DOHH2 (cell line): ENCODE measurements at regions not wholly inside any gene's neighbourhood (a gene's known extent, or its start where the extent isn't known, plus 50 kb on each side); places are given as distances from the start of the nearest gene placed in this dataset.

ENCODE experiments used
- H3F3A ChIP-seq: fragments of 200-600 bp; sonication (generic), shearing (Covaris generic); 2 replicates; pipeline ENCODE4 v1.6.0; 2016; ENCODE audit warnings: antibody characterized with exemption, mild to moderate bottlenecking; ENCODE audit not compliant: control insufficient read depth, insufficient read depth
- H3K27ac ChIP-seq: fragments of 200-600 bp; sonication (generic); 2 replicates; pipeline ENCODE4 v1.5.1; 2014; ENCODE audit warnings: low read depth, mild to moderate bottlenecking, low read length, moderate library complexity
- H3K27me3 ChIP-seq: fragments of 200-600 bp; sonication (generic); 2 replicates; pipeline ENCODE4 v1.6.1; 2014; ENCODE audit warnings: mild to moderate bottlenecking, low read length, mixed read lengths; ENCODE audit not compliant: control insufficient read depth
- H3K36me3 ChIP-seq: fragments of 200-600 bp; sonication (generic); 2 replicates; pipeline ENCODE4 v1.6.1; 2014; ENCODE audit warnings: mild to moderate bottlenecking, low read length, moderate library complexity, mixed read lengths; ENCODE audit not compliant: control insufficient read depth
- H3K4me1 ChIP-seq: fragments of 200-600 bp; sonication (generic); 2 replicates; pipeline ENCODE4 v1.6.1; 2014; ENCODE audit warnings: mild to moderate bottlenecking, low read length, mixed read lengths; ENCODE audit not compliant: control insufficient read depth
- H3K4me2 ChIP-seq: fragments of 200-600 bp; sonication (generic); 2 replicates; pipeline ENCODE4 v1.6.0; 2014; ENCODE audit warnings: mild to moderate bottlenecking, low read length, moderate library complexity
- H3K4me3 ChIP-seq: fragments of 200-600 bp; sonication (generic); 2 replicates; pipeline ENCODE4 v1.5.1; 2014; ENCODE audit warnings: mild to moderate bottlenecking, low read length, mixed read lengths
- H3K79me2 ChIP-seq: fragments of 200-600 bp; sonication (generic); 2 replicates; pipeline ENCODE4 v1.6.1; 2014; ENCODE audit warnings: mild to moderate bottlenecking, low read length, mixed read lengths; ENCODE audit not compliant: control insufficient read depth
- H3K9me2 ChIP-seq: fragments of 200-600 bp; sonication (generic); replicated peaks from 2 replicates; pipeline ENCODE4 v1.6.1; 2014; ENCODE audit warnings: mild to moderate bottlenecking, low read length, mixed read lengths; ENCODE audit not compliant: control insufficient read depth
- H3K9me3 ChIP-seq: fragments of 200-600 bp; sonication (generic); 2 replicates; pipeline ENCODE4 v1.6.1; 2014; ENCODE audit warnings: antibody characterized with exemption, low read length, mixed read lengths; ENCODE audit not compliant: control insufficient read depth, insufficient read depth
- H4K20me1 ChIP-seq: fragments of 200-600 bp; sonication (generic); 2 replicates; pipeline ENCODE4 v1.6.0; 2014; ENCODE audit warnings: low read depth, mild to moderate bottlenecking, antibody characterized with exemption, low read length, moderate library complexity; ENCODE audit not compliant: control insufficient read depth, insufficient read depth
- EZH2phosphoT487 ChIP-seq: fragments of 200-600 bp; sonication (generic); IDR thresholded peaks from 2 replicates; pipeline ENCODE4 v1.6.1; 2017; ENCODE audit warnings: borderline replicate concordance, mild to moderate bottlenecking, antibody characterized with exemption, low read length, moderate library complexity, mixed read lengths
- TF ChIP-seq, protein P1 (sequence below): fragments of 200-600 bp; sonication (generic); IDR thresholded peaks from one replicate; pipeline ENCODE4 v1.5.1; 2014; ENCODE audit warnings: antibody characterized with exemption, mild to moderate bottlenecking, low read depth, low read length; ENCODE audit not compliant: poor library complexity, severe bottlenecking

DNA sequence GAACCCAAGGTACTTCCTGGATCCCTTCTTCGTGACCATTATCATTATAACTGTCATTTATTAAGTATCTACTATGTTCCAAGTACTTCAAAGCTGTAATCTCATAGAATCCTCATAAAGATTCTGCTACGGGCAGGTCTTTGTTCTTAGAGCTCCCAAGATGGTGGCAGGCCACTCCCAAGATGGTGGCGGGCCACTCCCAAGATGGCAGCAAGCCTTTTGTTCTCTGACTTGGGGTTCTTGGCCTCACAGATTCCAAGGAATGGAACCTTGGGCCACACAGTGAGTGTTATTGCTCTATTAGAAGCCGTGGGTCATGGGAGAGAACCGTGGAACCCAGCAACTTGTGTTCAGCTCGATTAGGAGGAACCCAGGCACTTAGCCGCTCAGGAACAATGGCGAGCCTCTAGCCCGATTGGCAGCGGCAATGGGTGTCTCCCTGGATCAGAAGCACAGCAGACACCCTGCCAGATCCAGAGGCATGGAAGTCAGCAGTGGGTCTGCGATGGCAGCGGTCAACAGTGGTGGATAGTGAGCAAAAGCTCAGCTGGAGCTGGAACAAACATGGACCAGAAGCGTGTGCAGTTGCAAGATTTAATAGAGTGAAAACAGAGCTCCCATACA, 193.7 kb upstream of the BTG1 start:
- H3K27ac ChIP-seq = no peak overlapping the region
- no peak overlapping the region for H3K4me3 ChIP-seq
- H3K4me2 ChIP-seq = no peak overlapping the region
- no peaks in the 10 kb centered on the region for H3K79me2 ChIP-seq
- H3K4me1 ChIP-seq = 0 out of 2 replicates have a peak, but pooled peaks cover 4% of the 10 kb centered on the region
- H4K20me1 ChIP-seq = no peaks in the 10 kb centered on the region
- H3K27me3 ChIP-seq = no peaks in the 10 kb centered on the region
- no peaks in the 10 kb centered on the region for H3K9me2 ChIP-seq
- TF ChIP-seq EZH2phosphoT487 = no peak
- TF ChIP-seq, protein P1, sequence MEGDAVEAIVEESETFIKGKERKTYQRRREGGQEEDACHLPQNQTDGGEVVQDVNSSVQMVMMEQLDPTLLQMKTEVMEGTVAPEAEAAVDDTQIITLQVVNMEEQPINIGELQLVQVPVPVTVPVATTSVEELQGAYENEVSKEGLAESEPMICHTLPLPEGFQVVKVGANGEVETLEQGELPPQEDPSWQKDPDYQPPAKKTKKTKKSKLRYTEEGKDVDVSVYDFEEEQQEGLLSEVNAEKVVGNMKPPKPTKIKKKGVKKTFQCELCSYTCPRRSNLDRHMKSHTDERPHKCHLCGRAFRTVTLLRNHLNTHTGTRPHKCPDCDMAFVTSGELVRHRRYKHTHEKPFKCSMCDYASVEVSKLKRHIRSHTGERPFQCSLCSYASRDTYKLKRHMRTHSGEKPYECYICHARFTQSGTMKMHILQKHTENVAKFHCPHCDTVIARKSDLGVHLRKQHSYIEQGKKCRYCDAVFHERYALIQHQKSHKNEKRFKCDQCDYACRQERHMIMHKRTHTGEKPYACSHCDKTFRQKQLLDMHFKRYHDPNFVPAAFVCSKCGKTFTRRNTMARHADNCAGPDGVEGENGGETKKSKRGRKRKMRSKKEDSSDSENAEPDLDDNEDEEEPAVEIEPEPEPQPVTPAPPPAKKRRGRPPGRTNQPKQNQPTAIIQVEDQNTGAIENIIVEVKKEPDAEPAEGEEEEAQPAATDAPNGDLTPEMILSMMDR = no peak
- H3F3A ChIP-seq = no peaks in the 10 kb centered on the region
- no peaks in the 10 kb centered on the region for H3K9me3 ChIP-seq
- no peaks in the 10 kb centered on the region for H3K36me3 ChIP-seq

DNA sequence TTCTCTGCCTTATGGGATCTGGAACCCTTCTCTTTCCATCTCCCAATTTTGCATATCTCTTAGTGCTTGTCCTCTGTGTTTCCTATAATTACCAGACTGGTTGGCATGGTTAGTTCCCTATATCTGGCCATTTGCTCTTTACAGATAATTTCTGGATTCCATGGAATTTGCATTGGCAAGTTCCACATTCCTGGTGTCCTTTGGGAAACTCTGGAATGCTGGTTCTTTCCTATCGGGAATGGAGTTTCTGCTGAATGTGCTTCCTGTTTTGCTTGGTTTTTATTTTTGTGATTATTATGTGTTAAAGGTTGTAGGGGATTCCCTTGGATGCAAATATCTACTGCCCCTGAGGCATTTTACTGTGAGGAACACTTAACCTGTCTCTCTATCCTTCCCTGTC, 193.0 kb upstream of the BTG1 start:
- Histone ChIP-seq H3K4me2 (no peak overlapping the region), H3K27ac (no peak overlapping the region), H3K4me3 (no peak overlapping the region), H3K79me2 (no peaks in the 10 kb centered on the region), H3K9me2 (no peaks in the 10 kb centered on the region), H3K4me1 (peaks cover 7% of the 10 kb centered on the region), H4K20me1 (no peaks in the 10 kb centered on the region), H3F3A (no peaks in the 10 kb centered on the region), H3K9me3 (no peaks in the 10 kb centered on the region), H3K27me3 (no peaks in the 10 kb centered on the region), H3K36me3 (no peaks in the 10 kb centered on the region)
- TF ChIP-seq, protein P1 = no peak
- TF ChIP-seq EZH2phosphoT487 = no peak

DNA sequence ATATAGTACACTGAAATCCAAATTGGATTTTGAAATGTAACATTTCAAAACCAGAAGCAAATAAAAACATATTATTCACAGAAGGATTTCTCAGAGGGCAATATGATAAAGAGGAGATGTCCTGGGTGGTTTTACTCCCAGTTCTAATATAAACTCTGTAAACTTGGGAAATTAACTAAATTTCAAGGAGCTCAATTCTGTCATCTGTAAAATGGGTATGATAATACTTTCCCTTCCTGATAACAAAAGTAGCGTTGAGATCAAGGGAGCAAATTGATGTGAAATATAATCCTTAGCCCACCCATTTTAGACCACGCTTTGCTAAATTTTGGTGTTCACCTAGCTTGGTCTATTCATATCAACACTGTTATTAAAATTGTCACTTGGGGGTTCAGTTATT, 192.5 kb upstream of the BTG1 start:
- no peaks in the 10 kb centered on the region for H3K27me3 ChIP-seq
- no peaks in the 10 kb centered on the region for H3F3A ChIP-seq
- H3K4me2 ChIP-seq = no peak overlapping the region
- no peaks in the 10 kb centered on the region for H3K36me3 ChIP-seq
- H3K79me2 ChIP-seq = no peaks in the 10 kb centered on the region
- no peak for TF ChIP-seq EZH2phosphoT487
- TF ChIP-seq, protein P1 = no peak
- H4K20me1 ChIP-seq = no peaks in the 10 kb centered on the region
- no peaks in the 10 kb centered on the region for H3K9me3 ChIP-seq
- H3K27ac ChIP-seq = no peak overlapping the region
- H3K4me1 ChIP-seq = peaks cover 13% of the 10 kb centered on the region
- H3K9me2 ChIP-seq = no peaks in the 10 kb centered on the region
- H3K4me3 ChIP-seq = no peak overlapping the region
